ENCODE measurements at regions not wholly inside any gene's neighbourhood (a gene's known extent, or its start where the extent isn't known, plus 50 kb on each side); places are given as distances from the start of the nearest gene placed in this dataset.

DNA sequence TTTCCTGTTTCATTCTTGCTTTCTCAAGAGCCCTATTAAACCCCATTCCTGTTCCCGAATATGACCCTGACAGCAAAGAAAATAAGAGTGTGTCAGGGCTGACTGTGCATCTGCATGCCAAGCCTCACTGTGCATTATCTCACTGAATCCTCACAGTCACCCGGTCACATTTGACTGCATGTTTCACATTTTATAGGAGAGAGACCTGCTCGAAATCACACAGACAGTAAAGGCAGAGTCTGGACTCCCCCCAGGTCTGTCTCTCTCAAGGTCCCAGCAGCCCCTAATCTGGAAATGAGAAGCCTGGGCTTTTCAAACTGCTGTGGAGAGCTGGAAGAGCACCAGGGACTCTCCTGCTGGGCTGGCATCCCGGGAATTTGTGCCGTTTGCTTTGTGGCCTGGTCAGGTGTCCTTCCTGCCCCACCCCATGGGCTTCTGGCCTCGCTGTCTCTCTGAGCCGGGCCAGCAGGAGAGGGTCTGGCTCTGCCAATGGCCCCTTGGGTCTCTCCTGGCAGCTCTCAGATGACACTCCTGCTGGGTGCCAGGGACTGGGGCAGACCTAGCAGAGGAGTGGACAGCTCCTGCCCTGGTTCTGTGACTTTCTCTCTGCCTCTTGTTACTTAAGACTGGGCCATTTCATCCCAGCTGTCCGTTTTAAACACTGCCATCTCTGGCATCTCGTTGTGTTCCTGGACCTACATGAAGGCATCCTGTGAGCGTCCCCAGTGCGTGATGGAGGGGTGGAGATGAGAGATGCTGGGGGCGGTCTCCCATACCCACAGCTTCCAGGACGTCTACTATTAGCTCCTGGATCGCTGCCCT lies 173.6 kb downstream of the ARHGAP12 start:
- no peaks in the 10 kb centered on the region for H3K27me3 ChIP-seq
- H3K9me3 ChIP-seq: no peaks in the 10 kb centered on the region
- no peak for DNase-seq (ENCODE audit: low spot score in 2 of 2)
- no peak overlapping the region for H3K27ac ChIP-seq
- TF ChIP-seq POLR2A (IDR thresholded peaks at IDR 0.05) (no peak), POLR2AphosphoS5 (IDR thresholded peaks at IDR 0.05) (no peak), EP300 (IDR thresholded peaks at IDR 0.05) (no peak), CTCF (IDR thresholded peaks at IDR 0.05) (no peak)
- WGBS: 66% methylated on average over 14 of the region's 14 CpGs
- H3K4me1 ChIP-seq: peaks cover 50% of the 10 kb centered on the region
- H3K36me3 ChIP-seq: no peaks in the 10 kb centered on the region
- no peak overlapping the region for H3K4me3 ChIP-seq

DNA sequence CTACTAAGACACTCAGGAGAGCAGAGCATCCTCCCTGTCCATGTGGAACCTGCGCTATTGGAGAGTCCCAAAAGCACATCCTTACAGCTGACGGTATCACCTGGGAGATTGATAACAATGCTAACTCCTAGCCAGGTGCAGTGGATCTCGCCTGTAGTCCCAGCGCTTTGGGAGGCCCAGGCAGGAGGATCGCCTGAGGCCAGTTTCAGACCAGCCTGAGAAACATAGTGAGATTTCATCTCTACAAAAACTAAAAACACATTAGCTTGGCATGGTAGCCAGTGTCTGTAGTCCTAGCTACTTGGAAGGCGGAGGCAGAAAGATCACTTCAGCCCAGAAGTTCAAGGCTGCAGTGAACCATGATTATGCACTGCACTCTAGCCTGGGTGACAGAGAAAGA lies 174.9 kb downstream of the ARHGAP12 start:
- H3K27ac ChIP-seq: no peak overlapping the region
- no peak for TF ChIP-seq POLR2A (IDR thresholded peaks at IDR 0.05)
- no peak for TF ChIP-seq EP300 (IDR thresholded peaks at IDR 0.05)
- no peak for TF ChIP-seq CTCF (IDR thresholded peaks at IDR 0.05)
- no peak for TF ChIP-seq POLR2AphosphoS5 (IDR thresholded peaks at IDR 0.05)
- no peaks in the 10 kb centered on the region for H3K9me3 ChIP-seq
- H3K27me3 ChIP-seq: no peaks in the 10 kb centered on the region
- 98% methylated on average over 6 of the region's 6 CpGs for WGBS
- no peaks in the 10 kb centered on the region for H3K36me3 ChIP-seq
- no peak overlapping the region for H3K4me3 ChIP-seq
- no peak for DNase-seq (ENCODE audit: low spot score in 2 of 2)
- H3K4me1 ChIP-seq: peaks cover 46% of the 10 kb centered on the region

- 87% methylated on average over 1 of the region's 1 CpG for WGBS
- no peak overlapping the region for H3K27ac ChIP-seq
- no peak for DNase-seq (ENCODE audit: low spot score in 2 of 2)
- TF ChIP-seq POLR2AphosphoS5 (IDR thresholded peaks at IDR 0.05): no peak
- no peak for TF ChIP-seq CTCF (IDR thresholded peaks at IDR 0.05)
- TF ChIP-seq EP300 (IDR thresholded peaks at IDR 0.05): no peak
- no peak for TF ChIP-seq POLR2A (IDR thresholded peaks at IDR 0.05)
- no peaks in the 10 kb centered on the region for H3K27me3 ChIP-seq
- no peaks in the 10 kb centered on the region for H3K9me3 ChIP-seq
- H3K36me3 ChIP-seq: no peaks in the 10 kb centered on the region
- H3K4me3 ChIP-seq: no peak overlapping the region
- H3K4me1 ChIP-seq: peaks cover 30% of the 10 kb centered on the region
These were observed 176.5 kb downstream of the ARHGAP12 start for GRCh38 chr10:31752170-31752569.

- H3K9me3 ChIP-seq: no peaks in the 10 kb centered on the region
- no peak for DNase-seq (ENCODE audit: low spot score in 2 of 2)
- H3K27ac ChIP-seq: no peak overlapping the region
- no peaks in the 10 kb centered on the region for H3K36me3 ChIP-seq
- no peaks in the 10 kb centered on the region for H3K27me3 ChIP-seq
- H3K4me3 ChIP-seq: no peak overlapping the region
- peaks cover 30% of the 10 kb centered on the region for H3K4me1 ChIP-seq
- 66% methylated on average over 9 of the region's 9 CpGs for WGBS
- no peak for TF ChIP-seq POLR2A (IDR thresholded peaks at IDR 0.05)
- no peak for TF ChIP-seq CTCF (IDR thresholded peaks at IDR 0.05)
- TF ChIP-seq EP300 (IDR thresholded peaks at IDR 0.05): no peak
- TF ChIP-seq POLR2AphosphoS5 (IDR thresholded peaks at IDR 0.05): no peak
These were observed 176.9 kb downstream of the ARHGAP12 start for GRCh38 chr10:31751738-31752080.

DNA sequence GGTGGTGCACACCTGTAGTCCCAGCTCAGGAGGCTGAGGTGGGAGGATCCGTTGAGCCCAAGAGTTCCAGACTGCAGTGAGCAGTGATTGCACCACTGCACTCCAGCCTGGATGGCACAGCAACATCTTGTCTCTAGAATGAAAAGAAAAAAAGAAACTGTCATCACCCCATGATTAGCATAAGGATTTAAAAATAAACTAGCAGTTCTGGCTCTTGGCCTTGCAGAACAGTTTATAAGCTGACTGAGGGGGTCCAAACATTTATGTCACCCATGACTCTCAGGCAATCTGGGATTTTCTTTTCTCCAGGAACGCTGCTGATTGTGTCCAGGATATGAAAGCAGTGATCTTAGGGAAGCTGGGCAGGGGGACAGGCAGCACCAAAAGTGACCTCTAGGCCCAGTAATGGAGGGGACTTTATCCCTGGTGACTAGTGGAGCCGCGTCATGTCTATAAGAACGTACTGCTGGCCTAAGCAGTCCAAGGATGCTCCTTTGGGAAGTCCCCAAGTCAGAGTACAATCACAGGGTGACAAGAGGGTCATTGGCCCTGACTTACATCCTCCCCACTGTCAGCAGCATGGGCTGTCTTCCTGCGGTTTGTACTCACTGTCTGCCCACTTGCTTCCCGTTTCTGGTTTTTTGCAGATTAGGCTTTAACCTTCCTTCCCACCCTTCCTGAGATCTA lies 177.4 kb downstream of the ARHGAP12 start:
- WGBS: 69% methylated on average over 5 of the region's 7 CpGs
- Histone ChIP-seq H3K27ac (no peak overlapping the region), H3K4me1 (peaks cover 30% of the 10 kb centered on the region), H3K27me3 (no peaks in the 10 kb centered on the region), H3K36me3 (no peaks in the 10 kb centered on the region), H3K4me3 (no peak overlapping the region), H3K9me3 (no peaks in the 10 kb centered on the region)
- no peak for DNase-seq (ENCODE audit: low spot score in 2 of 2)
- no peak for TF ChIP-seq POLR2AphosphoS5 (IDR thresholded peaks at IDR 0.05)
- no peak for TF ChIP-seq CTCF (IDR thresholded peaks at IDR 0.05)
- TF ChIP-seq EP300 (IDR thresholded peaks at IDR 0.05): no peak
- TF ChIP-seq POLR2A (IDR thresholded peaks at IDR 0.05): no peak
